ENCODE measurements at regions not wholly inside any gene's neighbourhood (a gene's known extent, or its start where the extent isn't known, plus 50 kb on each side); places are given as distances from the start of the nearest gene placed in this dataset.

GRCh38 chr2:187916799-187917198 is 362.6 kb upstream of the TFPI start:
- TF ChIP-seq, protein P1, sequence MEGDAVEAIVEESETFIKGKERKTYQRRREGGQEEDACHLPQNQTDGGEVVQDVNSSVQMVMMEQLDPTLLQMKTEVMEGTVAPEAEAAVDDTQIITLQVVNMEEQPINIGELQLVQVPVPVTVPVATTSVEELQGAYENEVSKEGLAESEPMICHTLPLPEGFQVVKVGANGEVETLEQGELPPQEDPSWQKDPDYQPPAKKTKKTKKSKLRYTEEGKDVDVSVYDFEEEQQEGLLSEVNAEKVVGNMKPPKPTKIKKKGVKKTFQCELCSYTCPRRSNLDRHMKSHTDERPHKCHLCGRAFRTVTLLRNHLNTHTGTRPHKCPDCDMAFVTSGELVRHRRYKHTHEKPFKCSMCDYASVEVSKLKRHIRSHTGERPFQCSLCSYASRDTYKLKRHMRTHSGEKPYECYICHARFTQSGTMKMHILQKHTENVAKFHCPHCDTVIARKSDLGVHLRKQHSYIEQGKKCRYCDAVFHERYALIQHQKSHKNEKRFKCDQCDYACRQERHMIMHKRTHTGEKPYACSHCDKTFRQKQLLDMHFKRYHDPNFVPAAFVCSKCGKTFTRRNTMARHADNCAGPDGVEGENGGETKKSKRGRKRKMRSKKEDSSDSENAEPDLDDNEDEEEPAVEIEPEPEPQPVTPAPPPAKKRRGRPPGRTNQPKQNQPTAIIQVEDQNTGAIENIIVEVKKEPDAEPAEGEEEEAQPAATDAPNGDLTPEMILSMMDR (conservative IDR thresholded peaks at IDR 0.05; ENCODE audit: low read length) = no peak
- no peak for TF ChIP-seq EZH2phosphoT487 (IDR thresholded peaks at IDR 0.05; ENCODE audit: borderline replicate concordance, low read depth, low read length)

Measured in OCI-LY7 (cell line).